Right lobe of liver (tissue), 4 donors: ENCODE measurements at regions not wholly inside any gene's neighbourhood (a gene's known extent, or its start where the extent isn't known, plus 50 kb on each side); places are given as distances from the start of the nearest gene placed in this dataset.

Source experiments
- CTCF ChIP-seq, 4 donors: fragments of 200-600 bp in 3 of 4; fragments of 450-650 bp in 1 of 4; IDR thresholded peaks; one replicate each; pipeline versions ENCODE4 v1.5.1 to v1.8.0; 2016 to 2022; ENCODE audit warnings: antibody characterized with exemption in 4 of 4, mild to moderate bottlenecking in 2 of 4
- POLR2A ChIP-seq: fragments of 450-650 bp; IDR thresholded peaks from one replicate; pipeline ENCODE4 v1.6.1; 2017; ENCODE audit warnings: antibody characterized with exemption, mild to moderate bottlenecking
- donor health status: DM: no; HTN: no; CAD: no.
- donor health status: DM: no; HTN: no; CAD: no.
- donor health status: DM: no; HTN: yes; CAD: no.

DNA sequence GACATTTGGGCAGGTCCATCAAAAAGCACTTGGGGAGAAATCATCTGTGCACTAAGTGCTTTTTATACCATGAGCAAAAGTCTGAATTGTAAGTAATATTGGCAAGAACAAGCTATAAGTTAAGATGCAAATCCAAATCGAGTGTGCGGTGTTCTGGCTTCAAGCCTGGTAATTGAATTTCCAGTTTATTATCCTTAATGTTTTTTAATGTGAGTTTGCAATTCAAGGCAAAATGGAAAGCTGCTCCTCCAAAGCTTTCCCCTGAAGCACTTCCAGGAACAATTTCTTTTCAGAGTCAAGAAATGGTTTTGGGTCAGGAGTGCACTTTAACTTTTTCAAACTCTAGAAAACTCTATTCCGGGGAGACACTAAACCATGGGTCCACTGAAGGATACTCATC lies 445.7 kb downstream of the TOX3 start:
- TF ChIP-seq POLR2A (no peak), CTCF (IDR thresholded peaks at IDR 0.05) (no peak)
